HG03378 (cell line): ENCODE measurements at regions not wholly inside any gene's neighbourhood (a gene's known extent, or its start where the extent isn't known, plus 50 kb on each side); places are given as distances from the start of the nearest gene placed in this dataset.

Experiments
- ATAC-seq: cut with Tn5 transposase; IDR thresholded peaks from one replicate; pipeline ENCODE4 v1.9.1; 2021; ENCODE audit warnings: mild to moderate bottlenecking, moderate library complexity; ENCODE audit not compliant: unreplicated experiment

DNA sequence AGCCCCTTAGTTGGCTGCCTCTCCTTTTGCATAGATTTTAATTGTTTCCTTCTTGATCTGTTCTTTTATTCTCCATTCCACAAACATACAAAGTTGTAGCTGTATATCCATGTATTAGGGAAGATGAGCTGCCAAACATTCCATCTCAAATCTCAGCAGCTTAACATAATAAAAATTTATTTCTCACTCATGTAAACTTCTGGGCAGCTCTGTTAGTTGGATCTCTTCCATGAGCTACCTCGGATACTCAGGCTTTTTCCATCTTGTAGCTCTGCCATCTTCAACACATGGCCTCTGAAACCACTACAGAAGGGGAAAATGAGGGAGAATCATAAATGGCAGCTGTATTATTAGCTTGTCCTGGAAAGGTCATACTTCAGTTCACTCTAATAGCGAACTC lies 149.4 kb upstream of the BMP2 start:
- ATAC-seq: no peak

DNA sequence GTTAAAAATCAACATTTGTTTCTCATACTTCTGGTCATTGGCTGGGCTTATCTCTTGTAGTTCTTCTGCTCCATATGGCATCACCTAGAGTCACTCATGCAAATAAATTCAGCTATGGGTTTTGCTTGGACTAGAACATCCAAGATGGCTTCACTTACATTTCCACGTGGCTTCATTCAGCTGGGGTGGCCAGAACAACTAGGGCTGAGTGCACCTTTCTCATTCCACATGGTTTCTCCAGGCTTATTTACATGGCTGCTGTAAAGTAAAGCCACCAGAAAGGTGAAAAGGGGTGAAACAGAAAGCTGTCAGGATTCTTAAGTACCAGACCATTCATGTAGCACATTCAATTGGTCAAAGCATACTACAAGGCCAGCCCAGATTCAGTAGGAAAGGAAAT lies 151.1 kb upstream of the BMP2 start:
- ATAC-seq: no peak

DNA sequence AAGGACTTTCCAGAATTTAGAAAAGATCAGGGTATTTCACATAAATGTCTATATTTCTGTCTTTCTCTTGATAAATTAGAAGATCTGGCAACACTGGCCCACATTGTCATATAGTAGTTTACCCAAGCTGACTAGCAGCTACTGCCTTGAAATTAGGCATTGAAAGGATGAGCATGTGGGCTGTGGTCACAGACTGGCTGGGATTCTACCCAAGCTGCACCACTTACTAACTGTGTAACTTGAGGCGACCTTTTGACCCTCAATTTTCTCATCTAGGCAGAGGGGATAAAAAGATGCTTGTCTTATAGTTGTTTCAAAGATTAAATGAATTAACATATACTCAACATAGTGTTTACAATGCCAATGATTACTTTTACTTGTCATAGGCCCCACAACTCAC lies 152.7 kb upstream of the BMP2 start:
- peak; percentile 65 for ATAC-seq

DNA sequence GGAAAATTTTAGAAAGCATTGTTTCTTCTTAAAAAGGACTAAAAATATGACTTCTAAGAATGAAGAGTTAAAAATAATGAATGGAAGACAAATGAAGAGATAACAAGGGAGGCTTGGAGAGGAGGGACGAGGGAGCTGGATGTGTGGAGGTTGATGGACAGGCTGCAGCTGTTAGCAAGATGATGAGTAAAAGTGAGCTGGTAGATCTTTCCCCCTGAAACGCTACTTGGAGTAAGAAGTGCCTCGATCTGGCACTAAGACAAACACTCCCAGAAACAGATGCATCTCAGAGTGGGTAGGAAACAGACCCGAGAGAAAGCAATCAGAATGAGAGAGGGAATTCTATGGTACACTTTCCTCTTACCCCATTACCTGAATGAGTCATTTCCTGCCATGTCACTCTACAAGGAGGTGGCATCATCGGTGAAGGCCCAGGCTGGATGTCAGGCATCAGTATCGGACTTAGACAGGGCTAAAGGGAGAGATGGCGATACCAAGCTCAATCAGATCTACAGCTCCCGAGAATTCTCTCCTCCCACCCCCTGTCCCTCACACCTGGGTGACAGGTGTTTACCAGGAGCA lies 154.1 kb upstream of the BMP2 start:
- peak; percentile 69 for ATAC-seq

DNA sequence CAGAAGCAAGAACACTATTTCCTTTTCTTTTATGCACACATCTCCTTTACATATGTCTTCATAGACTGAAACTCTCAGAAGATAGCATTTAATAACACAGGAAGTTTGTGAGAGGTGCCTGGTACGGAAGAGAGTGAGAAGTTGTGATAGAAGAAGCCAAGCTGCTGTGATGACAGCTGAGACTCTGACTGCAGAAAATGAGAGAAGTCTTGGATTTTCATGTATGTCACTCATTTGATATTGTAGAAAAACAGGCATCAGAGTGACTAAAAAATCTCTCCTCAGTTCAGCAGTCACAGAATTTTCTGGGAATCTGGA lies 154.9 kb upstream of the BMP2 start:
- ATAC-seq: no peak

DNA sequence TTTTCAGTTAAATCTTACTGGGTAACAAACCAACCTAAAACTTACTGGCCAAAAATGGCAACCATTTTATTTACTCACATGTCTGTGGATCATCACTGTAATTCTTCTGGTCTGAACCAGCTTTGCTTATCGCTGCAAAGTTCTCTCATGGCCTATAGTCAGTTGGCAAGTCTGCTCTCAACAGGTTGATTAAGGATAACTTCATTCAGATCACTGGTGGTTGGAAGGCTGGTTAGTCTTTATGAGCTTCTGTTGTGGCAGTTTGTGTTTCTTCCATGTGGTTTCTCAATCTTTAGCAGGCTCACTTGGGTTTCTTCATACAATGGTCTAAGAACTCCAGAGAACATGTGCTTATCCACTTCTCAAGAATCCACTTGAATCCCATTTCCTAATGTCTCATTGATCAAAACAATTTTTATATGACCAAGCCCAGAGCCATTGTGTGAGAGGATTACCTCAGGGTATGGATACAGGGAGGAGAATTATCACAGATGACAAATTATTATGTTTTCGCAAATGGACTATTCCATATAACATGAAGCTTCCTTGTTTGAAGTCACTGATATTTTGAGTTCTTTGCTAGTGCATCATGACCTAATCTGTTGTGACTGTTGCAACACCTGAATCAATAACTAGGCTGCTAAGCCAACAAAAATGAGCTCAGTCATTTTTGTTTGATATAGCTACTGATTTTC lies 155.4 kb upstream of the BMP2 start:
- no peak for ATAC-seq

DNA sequence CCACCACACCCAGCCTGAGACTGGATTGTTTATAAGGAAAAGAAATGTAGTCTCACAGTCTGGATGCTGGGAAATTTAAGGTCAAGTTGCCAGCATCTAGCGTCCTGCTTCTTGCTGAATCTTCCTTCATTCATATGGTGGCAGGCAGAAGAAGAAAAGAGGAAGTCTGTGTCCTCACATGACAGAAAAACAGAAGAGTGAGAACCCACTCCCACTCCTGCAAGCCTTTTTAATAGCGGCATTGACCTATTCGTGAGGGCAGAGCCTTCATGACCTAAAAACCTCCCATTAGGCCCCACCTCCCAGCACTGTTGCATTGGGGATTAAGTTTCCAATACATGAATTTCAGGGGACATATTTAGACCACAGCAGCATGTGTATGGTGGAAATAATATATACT lies 160.8 kb upstream of the BMP2 start:
- ATAC-seq: no peak

DNA sequence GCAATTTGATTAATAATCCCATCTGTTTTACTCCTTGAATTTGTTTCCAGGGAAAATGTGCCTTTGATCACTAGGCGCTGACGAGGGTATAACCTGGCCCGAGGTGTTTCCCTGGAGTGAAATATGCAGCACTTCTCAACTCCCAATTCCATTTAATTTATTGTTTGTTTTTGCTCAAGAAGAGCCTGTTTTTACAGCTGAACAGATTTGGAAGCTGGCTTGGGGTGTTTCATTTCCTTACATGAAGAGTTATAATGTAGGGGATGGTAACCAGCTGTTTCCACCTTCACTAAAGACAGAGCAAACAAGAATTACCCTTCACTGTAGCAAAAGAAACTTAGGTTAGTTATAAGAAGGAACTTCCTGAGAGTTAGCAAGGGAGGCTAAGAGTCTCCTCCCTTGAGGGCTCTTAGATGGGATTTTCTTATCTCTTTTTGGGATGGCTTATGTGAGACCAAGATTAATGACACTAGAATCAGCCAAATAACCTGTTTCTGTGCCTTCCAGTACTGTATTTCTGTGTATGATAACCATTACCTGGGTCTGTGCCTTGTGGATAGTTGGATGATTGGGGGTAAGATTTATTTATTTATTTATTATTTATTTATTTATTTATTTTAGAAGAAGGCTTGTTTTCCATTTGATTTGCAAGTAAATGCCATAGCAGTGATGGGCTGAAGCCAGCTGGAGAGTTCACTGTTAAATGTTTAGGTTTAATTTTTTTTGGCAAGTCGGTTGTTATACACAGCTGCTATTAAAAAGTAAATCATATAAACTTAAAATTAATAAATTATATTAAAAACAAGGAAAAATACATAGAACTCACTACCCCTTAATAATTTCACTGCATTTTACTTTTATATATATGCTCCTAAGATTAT lies 162.2 kb upstream of the BMP2 start:
- no peak for ATAC-seq

DNA sequence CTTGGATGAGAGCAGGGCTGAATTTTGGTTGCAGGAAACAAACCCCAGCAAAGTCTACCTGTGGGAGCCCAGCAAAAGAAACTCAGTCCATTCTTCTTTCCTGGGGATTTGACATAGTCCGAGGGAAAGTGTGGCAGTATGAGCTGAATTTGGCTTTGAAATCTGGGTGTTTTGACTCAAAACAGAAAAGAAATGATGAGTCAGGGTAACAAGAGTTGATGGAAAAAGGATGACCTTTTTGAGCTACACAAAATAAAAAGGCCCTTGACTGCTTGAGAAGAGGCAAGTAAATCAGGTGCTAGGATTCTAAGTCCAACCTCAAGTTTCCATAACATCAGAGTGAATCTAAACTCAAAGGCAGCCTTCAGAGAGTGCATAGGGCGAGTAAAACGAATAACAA lies 163.3 kb upstream of the BMP2 start:
- ATAC-seq: no peak

DNA sequence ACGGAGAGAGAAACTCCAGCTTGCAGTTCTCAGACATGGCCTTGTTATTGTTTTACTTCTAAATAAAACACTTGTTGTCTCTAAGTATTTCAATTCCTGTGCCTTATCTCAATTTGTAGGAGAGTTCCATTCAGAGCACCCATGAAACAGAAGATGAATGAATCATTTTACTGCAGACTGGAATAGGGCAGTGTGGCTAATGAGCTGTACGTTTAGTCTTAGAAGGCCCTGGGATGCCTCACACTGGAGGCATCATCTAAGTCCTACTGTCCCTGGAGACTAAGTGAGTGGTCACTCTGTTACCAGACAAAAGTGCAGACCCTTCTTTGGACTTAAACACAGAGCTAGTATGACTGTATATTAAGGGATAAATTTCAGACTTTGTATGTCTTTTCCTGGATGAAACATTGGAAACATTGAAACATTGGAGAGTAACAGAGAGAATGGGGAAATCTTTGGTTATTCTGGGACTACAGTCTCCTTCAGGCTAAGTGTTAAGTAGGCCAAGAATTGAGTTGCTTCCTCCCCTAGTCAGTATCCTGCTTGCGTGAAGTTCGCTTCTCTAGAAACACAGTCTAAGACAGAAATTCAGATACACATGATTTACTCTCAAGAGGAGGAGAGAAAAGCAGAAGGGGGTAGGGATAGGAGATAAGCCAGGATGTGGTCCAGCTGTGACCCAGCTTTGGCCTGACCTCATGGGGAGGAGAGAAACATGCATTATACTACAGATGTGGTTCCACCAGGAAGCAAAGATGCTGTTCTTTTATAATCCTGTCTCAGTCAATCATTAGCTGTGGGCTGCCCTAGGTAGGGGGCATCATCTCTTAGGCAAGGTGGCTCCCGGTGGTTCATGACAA lies 167.4 kb upstream of the BMP2 start:
- no peak for ATAC-seq

DNA sequence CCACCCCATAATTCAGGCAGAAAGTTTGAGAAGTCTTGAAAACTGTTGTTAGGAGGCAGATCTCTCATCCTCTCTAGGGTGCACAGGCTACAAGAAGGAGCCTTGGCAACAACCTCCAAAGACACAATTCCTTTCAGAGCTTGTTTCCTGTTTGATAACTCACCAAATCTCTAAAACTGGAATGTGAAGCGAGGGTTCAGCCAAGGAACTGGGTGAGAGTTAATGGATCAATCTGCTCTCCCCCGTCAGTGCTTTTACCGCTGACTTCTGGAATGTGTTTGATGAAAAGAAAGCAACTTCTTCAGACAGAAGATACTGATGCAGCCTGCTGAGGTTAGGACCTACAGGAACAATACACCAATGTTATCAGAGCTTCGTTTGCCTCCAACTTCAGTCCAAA lies 171.8 kb upstream of the BMP2 start:
- no peak for ATAC-seq

DNA sequence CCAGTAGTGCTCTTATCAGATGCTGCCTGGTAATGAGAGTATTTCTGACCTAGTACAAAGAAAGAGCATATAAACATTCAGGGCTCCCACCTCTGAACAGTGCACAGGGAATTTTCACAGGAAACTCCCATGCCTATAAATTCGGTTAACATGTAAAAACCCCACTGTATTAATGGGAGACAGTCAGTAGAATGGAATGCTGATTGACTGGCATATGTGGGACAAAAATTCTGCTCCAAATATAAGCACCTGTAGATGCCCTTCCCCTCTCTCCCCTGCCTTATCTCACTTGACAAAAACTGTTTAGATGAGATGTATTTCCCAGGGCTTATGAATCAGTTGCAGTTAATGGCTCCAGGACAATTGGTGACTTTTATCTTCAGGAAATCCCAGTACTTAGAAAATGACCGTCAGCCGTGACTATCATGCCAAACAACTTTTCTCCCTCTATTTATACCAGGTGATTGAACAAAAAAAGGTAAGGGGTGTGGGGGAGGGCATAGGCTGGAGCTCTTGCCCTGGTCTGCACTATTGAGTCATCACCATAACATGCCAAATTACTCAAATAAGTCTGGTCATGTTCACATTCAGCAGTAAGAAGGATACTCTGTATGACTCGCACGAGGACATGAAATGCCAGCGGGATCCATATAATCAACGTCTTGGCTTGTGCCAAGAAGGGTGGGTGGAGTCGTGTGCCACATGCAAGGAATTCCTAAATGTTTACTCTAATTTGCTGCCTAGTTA lies 176.4 kb upstream of the BMP2 start:
- no peak for ATAC-seq

DNA sequence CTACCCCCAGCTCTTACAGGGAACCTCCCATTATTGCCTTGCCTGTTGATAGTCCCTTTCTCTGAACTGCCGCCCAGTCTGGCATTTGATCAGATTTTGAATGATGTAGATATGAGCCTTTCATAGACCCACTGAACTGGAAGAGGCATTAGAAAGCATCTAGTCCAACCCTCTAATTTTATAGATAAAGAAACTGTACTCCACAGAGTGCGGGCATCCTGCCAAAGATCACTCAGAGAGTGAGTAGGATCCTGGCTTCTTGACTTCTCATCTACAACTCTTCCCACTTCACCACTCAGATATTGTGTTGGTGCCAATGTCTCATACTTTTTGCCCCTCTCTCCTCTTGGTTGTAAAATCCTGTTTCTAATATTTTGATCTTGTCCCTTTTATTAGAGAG lies 179.2 kb upstream of the BMP2 start:
- no peak for ATAC-seq

DNA sequence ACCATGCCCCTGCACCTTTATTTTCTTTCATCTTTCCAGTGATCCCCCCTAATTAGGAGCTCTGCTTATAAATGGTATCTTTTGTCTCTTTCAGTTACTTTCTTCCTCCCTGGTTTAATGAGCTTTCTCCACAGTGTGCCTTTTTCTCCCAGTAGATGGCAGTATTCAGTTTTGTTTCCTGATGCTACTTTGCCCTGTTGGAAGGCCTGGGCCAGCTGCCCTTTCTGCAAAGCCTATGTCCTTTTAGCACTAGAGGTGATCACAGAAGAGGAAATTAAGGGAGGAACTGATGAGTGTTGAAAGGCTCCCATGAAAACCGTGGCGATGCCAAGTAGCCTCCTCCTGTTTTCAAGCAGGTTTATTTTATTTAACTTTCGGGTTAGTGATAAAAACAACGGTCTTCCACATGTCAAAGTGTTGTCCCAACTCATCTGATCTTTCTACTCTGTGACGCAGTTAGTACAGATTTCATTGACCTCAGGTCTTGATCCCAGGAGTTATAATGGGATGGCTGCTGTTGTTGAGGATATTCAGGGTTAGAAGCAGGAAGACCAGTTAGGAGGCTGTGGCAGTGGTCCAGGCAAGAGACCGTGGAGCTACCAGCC lies 184.2 kb upstream of the BMP2 start:
- ATAC-seq: peak; percentile 92

DNA sequence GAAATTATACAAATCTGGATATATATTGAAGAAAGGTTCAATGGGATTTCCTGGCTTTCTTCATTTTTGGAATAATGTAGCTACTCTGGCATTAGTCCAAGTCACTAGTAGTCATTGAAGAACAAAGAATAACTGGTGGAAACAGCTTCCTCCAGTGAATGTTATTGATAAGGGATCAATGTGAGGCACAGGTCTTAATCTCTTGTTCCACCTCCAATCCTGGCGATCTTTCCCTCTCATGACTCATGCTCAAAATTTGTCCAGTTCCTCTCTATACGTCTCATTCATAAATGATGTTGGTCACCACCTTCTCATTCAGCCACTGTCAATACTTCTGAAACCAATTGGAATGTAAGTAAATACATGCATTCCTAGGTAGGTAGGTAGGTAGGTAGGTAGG lies 185.0 kb upstream of the BMP2 start:
- ATAC-seq: no peak

DNA sequence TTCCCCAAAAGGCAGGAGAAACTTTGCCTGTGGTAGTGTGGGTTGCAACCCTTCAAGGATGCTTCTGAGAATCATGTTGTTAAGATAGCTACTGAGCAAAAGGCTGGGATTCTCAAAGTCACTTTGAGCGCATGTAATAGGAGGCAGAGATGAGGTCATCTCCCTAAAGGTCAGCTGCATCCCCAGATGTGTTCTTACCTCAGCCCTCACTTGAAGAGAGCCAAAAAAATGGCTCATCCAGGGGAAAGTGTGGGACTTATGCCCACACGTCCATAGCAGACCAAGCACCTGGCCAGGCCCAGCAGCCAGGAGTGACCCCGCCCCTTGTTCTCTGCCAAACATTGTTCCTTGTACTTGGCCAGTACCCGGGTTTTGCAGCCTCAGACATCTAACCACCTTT lies 187.0 kb upstream of the BMP2 start:
- ATAC-seq: no peak

DNA sequence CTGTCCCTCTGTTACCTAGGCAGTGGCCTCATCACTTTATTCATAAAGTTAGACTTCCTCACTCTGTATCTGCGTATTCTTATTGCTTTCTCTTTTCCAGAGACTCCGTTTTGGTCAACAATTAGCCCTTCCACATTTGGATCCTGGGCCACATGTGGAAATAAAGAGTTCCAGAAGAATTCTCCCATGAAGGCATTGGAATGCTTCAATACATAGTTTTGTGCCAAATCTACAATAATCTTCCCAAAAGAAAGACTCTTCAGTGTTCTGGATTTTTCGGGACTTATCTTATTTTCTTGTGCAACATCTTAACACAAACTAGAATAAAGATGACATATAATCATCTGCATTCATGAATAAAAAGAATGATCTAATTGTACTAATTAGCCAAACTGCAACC lies 187.7 kb upstream of the BMP2 start:
- no peak for ATAC-seq

DNA sequence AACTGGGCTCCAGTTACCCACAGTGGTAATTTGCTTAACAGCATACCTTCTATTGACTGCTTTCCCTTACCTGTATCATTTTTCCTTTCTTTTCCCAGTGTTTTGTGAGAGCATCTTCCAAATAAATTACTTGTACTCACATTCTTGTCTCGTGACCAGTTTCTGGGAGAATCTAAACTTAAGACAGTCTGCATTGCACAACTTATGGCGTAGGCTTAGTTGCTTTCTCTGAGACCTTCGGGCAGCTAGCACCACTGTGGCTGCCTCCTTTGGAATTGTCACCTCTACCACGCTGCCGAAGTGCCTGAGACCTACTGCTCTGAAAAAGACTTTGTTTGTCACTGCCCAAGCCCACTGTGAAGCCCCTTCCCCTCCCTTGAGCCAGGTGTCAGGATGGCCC lies 188.1 kb upstream of the BMP2 start:
- no peak for ATAC-seq

DNA sequence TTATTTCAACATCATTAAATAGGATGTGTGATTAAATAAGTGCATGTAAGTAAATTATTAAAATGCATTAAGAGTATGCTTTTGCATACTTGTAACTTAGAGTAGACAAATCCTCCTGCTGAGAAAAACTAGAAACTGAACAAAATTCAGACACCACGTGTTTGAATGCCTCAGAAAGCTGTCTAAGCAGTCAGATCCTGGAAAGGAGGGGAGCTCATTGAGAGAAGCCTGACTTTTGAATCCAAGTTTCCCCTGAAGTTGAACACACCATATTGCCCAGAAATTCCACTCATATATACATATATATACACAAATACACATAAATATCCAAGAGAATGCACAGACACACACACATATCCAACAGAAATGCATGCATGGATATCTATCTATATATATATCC lies 190.0 kb upstream of the BMP2 start:
- no peak for ATAC-seq

DNA sequence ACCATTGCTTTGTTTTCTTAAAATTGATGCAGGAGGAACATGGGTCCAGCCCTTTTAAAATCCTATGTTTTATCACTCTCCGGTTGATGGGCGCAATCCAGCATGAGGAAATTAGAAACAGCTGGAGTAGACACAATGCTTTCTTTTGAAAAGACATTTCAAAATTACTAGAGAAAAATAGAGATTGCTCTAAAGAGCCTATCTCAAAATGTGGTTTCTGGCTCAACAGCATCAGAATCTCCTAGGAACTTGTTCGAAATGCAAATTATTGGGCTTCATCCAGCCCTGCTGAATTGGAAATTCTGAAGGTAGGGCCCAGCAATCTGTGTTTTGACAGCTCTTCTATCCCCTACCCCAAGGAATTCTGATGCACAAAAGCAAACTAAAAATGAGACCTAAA lies 190.8 kb upstream of the BMP2 start:
- no peak for ATAC-seq
